Spleen (tissue), 11 donors: ENCODE measurements at regions not wholly inside any gene's neighbourhood (a gene's known extent, or its start where the extent isn't known, plus 50 kb on each side); places are given as distances from the start of the nearest gene placed in this dataset.

Experiments used
- DNase-seq: peaks from one replicate; pipeline ENCODE4 v3.0.0-alpha.2; 2020
- H3K27ac ChIP-seq, 8 donors: fragments of 200-600 bp; sonication (generic) in 7 of 8; 1 replicate in 4 of 8; 2 replicates in 4 of 8; pipeline versions ENCODE4 v1.5.0 to v1.8.0; 2016 to 2021; ENCODE audit warnings: inconsistent platforms in 4 of 8, mild to moderate bottlenecking in 4 of 8, moderate library complexity in 1 of 8
- H3K27me3 ChIP-seq, 7 donors: fragments of 200-600 bp; sonication (generic) in 6 of 7; replicated peaks in 1 of 7; 1 replicate in 4 of 7; 2 replicates in 3 of 7; pipeline versions ENCODE4 v1.5.0 to v1.8.0; 2016 to 2021; ENCODE audit warnings: inconsistent platforms in 3 of 7, mild to moderate bottlenecking in 1 of 7
- H3K36me3 ChIP-seq, 6 donors: fragments of 200-600 bp; sonication (generic) in 5 of 6; 1 replicate in 4 of 6; 2 replicates in 2 of 6; pipeline versions ENCODE4 v1.5.0 to v1.8.0; 2016 to 2021; ENCODE audit warnings: inconsistent platforms in 2 of 6
- H3K4me1 ChIP-seq, 6 donors: fragments of 200-600 bp; sonication (generic) in 5 of 6; 1 replicate in 3 of 6; 2 replicates in 3 of 6; pipeline versions ENCODE4 v1.5.0 to v1.8.0; 2016 to 2021; ENCODE audit warnings: inconsistent platforms in 3 of 6
- H3K4me3 ChIP-seq, 8 donors: fragments of 200-600 bp; sonication (generic) in 7 of 8; 1 replicate in 4 of 8; 2 replicates in 4 of 8; pipeline versions ENCODE4 v1.5.0 to v1.8.0; 2016 to 2021; ENCODE audit warnings: inconsistent platforms in 4 of 8, mild to moderate bottlenecking in 4 of 8, moderate library complexity in 2 of 8
- H3K9me3 ChIP-seq, 8 donors: fragments of 200-600 bp; sonication (generic) in 7 of 8; 1 replicate in 4 of 8; 2 replicates in 4 of 8; pipeline versions ENCODE4 v1.5.0 to v1.8.0; 2016 to 2021; ENCODE audit warnings: inconsistent platforms in 4 of 8
- CTCF ChIP-seq, 11 experiments: fragments of 200-600 bp in 7 of 11; fragments of 450-650 bp in 4 of 11; sonication (generic) in 4 of 11; IDR thresholded peaks in 8 of 11; conservative IDR thresholded peaks in 3 of 11; 1 replicate in 7 of 11; 2 replicates in 4 of 11; pipeline versions ENCODE4 v1.4.0 to v1.8.0; 2016 to 2021; ENCODE audit warnings: antibody characterized with exemption in 11 of 11, inconsistent platforms in 4 of 11, mild to moderate bottlenecking in 1 of 11
- POLR2A ChIP-seq, 3 donors: fragments of 450-650 bp; IDR thresholded peaks; one replicate each; pipeline ENCODE4 v1.5.1; 2017; ENCODE audit warnings: antibody characterized with exemption in 3 of 3, mild to moderate bottlenecking in 1 of 3
- POLR2AphosphoS5 ChIP-seq, 3 donors: sonication (generic); formaldehyde crosslinking; IDR thresholded peaks; one replicate each; pipeline ENCODE4 v1.5.1; 2017; ENCODE audit warnings: antibody characterized with exemption in 3 of 3
- WGBS, 5 donors: extraction: QIAGEN DNeasy Blood & Tissue Kit in 3 of 5; methylation state at CpG; one replicate each; pipeline versions ENCODE4 v1.1.5 to v1.1.7; 2013 to 2018; 5-methylcytosine and 5-hydroxymethylcytosine counted together
- intact Hi-C: fragments of 100-400 bp; cut with DNase I; formaldehyde crosslinking; loops from one replicate; pipeline ENCODE4 v1.15.0; 2023; ENCODE audit warnings: low total_unique reads
- donor health status: healthy with polysubstance abuse.
- donor health status: DM: no; HTN: no; CAD: no; lungs with moderate emphysema.
- donor health status: DM: no; HTN: no; CAD: no.
- donor health status: Bipolar disorder and iron deficiency.
- donor health status: healthy.
- donor health status: DM: no; HTN: no; CAD: no.
- donor health status: DM: yes; HTN: yes; CAD: no.

- DNase-seq, result no peak
- TF ChIP-seq CTCF (IDR thresholded peaks at IDR 0.05 in 8 of 11, conservative IDR thresholded peaks at IDR 0.05 in 3 of 11) (no peak), POLR2AphosphoS5 (IDR thresholded peaks at IDR 0.05) (no peak), POLR2A (IDR thresholded peaks at IDR 0.05) (no peak)
- Histone ChIP-seq H3K4me1 (no peaks in the 10 kb centered on the region), H3K27ac (no peak overlapping the region), H3K9me3 (no peaks in the 10 kb centered on the region), H3K36me3 (no peaks in the 10 kb centered on the region), H3K4me3 (no peak overlapping the region), H3K27me3 (no peaks in the 10 kb centered on the region)
- intact Hi-C loops, result no loop called here
- 77 to 83% (median 81%) methylated on average over 2 of the region's 2 CpGs for WGBS, 5 donors
Measured at GRCh38 chr17:70878879-70879278, 709.5 kb downstream of the KCNJ2 start.

DNA sequence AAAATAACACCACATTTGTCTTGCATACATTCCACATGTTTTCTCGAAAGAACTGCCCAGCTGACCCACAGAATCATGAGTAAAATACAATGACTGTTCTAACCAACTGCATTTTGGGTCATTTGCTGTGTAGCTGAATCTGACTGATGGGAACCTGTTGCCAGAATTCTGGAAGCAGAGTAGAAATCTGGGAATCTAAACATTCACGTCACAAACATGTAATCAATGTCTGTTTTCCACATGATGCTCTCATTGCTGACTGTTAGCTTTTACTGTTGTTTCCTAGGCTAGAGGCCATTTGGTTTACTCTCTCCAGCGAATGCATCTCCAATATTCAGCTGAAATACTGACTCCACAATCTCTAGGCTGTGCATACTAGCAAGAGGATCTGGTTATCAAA, 710.1 kb downstream of the KCNJ2 start:
- 81 to 92% (median 84%) methylated on average over 3 of the region's 3 CpGs for WGBS, 5 donors
- Histone ChIP-seq H3K27ac (no peak overlapping the region), H3K27me3 (no peaks in the 10 kb centered on the region), H3K4me1 (no peaks in the 10 kb centered on the region), H3K9me3 (no peaks in the 10 kb centered on the region), H3K4me3 (no peak overlapping the region), H3K36me3 (no peaks in the 10 kb centered on the region)
- DNase-seq, result no peak
- no peak for TF ChIP-seq POLR2AphosphoS5 (IDR thresholded peaks at IDR 0.05)
- TF ChIP-seq POLR2A (IDR thresholded peaks at IDR 0.05), result no peak
- TF ChIP-seq CTCF (IDR thresholded peaks at IDR 0.05 in 8 of 11, conservative IDR thresholded peaks at IDR 0.05 in 3 of 11), result no peak
- intact Hi-C loops, result no loop called here

GRCh38 chr17:70881093-70881492, 711.8 kb downstream of the KCNJ2 start:
- DNase-seq, result no peak
- intact Hi-C loops, result no loop called here

DNA sequence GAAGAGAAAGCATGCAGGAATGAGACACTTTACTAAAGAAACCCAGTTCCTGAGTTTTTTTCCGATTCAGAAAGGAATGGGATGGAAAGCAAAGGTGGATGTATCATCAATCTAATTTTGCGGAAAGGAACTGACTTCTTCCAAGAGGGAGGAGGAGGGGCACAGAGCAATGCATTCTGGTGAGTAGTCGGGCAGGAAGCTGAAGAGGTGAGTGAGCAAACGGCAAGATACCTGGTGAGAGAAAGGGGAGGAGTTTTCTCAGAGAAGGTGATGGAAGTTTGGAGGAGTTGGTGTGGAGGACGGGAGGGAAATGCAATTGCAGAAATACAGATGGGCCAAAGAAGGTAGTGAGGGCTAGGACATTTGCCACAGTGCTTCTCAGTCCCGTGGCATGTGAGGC, 713.2 kb downstream of the KCNJ2 start:
- Histone ChIP-seq H3K4me3 (no peak overlapping the region), H3K36me3 (no peaks in the 10 kb centered on the region), H3K4me1 (no peaks in the 10 kb centered on the region), H3K9me3 (no peaks in the 10 kb centered on the region), H3K27me3 (no peaks in the 10 kb centered on the region), H3K27ac (no peak overlapping the region)
- no peak for TF ChIP-seq POLR2AphosphoS5 (IDR thresholded peaks at IDR 0.05)
- no peak for TF ChIP-seq CTCF (IDR thresholded peaks at IDR 0.05 in 8 of 11, conservative IDR thresholded peaks at IDR 0.05 in 3 of 11)
- TF ChIP-seq POLR2A (IDR thresholded peaks at IDR 0.05), result no peak
- intact Hi-C loops, result no loop called here
- whole genome bisulfite sequencing, 5 donors, result 72 to 79% (median 77%) methylated on average over 6 of the region's 6 CpGs
- DNase-seq, result no peak

More at GRCh38 chr17:70881093-70881492, 711.8 kb downstream of the KCNJ2 start:
- Histone ChIP-seq H3K4me1 (no peaks in the 10 kb centered on the region), H3K4me3 (no peak overlapping the region), H3K27ac (no peak overlapping the region), H3K27me3 (no peaks in the 10 kb centered on the region), H3K9me3 (no peaks in the 10 kb centered on the region), H3K36me3 (no peaks in the 10 kb centered on the region)
- WGBS, 5 donors, result 4 to 10% (median 9%) methylated on average over 1 of the region's 1 CpG
- TF ChIP-seq POLR2A (IDR thresholded peaks at IDR 0.05), result no peak
- no peak for TF ChIP-seq CTCF (IDR thresholded peaks at IDR 0.05 in 8 of 11, conservative IDR thresholded peaks at IDR 0.05 in 3 of 11)
- no peak for TF ChIP-seq POLR2AphosphoS5 (IDR thresholded peaks at IDR 0.05)
